Testis (tissue), 2 donors: ENCODE measurements at regions not wholly inside any gene's neighbourhood (a gene's known extent, or its start where the extent isn't known, plus 50 kb on each side); places are given as distances from the start of the nearest gene placed in this dataset.

Experiments used
- DNase-seq: peaks from one replicate; pipeline ENCODE4 v3.0.0-alpha.2; 2019
- H3K27ac ChIP-seq, 2 donors: fragments of 200-600 bp; sonication (generic); one replicate each; pipeline ENCODE4 v1.5.1; 2019
- H3K27me3 ChIP-seq: fragments of 200-600 bp; sonication (generic); one replicate; pipeline ENCODE4 v1.5.1; 2019
- H3K36me3 ChIP-seq: fragments of 200-600 bp; sonication (generic); one replicate; pipeline ENCODE4 v1.5.1; 2017; ENCODE audit warnings: low read depth; ENCODE audit errors: missing control alignments
- H3K4me1 ChIP-seq: fragments of 200-600 bp; sonication (generic); one replicate; pipeline ENCODE4 v1.5.1; 2019
- H3K4me3 ChIP-seq, 2 donors: fragments of 200-600 bp; sonication (generic); one replicate each; pipeline ENCODE4 v1.5.1; 2017 to 2019
- H3K9me3 ChIP-seq: fragments of 200-600 bp; sonication (generic); one replicate; pipeline ENCODE4 v1.5.1; 2017
- CTCF ChIP-seq, 3 experiments: fragments of 450-650 bp in 2 of 3; fragments of 200-600 bp in 1 of 3; sonication (generic) in 1 of 3; IDR thresholded peaks; one replicate each; pipeline ENCODE4 v1.5.1; 2016 to 2019; ENCODE audit warnings: antibody characterized with exemption in 3 of 3, mild to moderate bottlenecking in 2 of 3, moderate library complexity in 1 of 3
- POLR2A ChIP-seq: fragments of 450-650 bp; IDR thresholded peaks from one replicate; pipeline ENCODE4 v1.6.1; 2017; ENCODE audit warnings: antibody characterized with exemption, mild to moderate bottlenecking, moderate library complexity
- WGBS, 2 donors: methylation state at CpG; one replicate each; pipeline ENCODE4 v1.1.5; 2018; 5-methylcytosine and 5-hydroxymethylcytosine counted together
- intact Hi-C: fragments of 100-400 bp; cut with DNase I; formaldehyde crosslinking; loops from one replicate; pipeline ENCODE4 v1.15.1; 2023; ENCODE audit warnings: low total_unique reads

GRCh38 chr10:121155742-121156474 lies 304.7 kb downstream of the WDR11 start:
- H3K36me3 ChIP-seq, result no peaks in the 10 kb centered on the region
- WGBS, 2 donors, result 36 to 54% methylated on average over 5 of the region's 5 CpGs
- H3K27me3 ChIP-seq, result no peaks in the 10 kb centered on the region
- TF ChIP-seq CTCF (IDR thresholded peaks at IDR 0.05), result no peak
- no peak for TF ChIP-seq POLR2A
- peaks cover 10% of the 10 kb centered on the region for H3K4me1 ChIP-seq
- DNase-seq, result no peak
- no peak overlapping the region for H3K4me3 ChIP-seq
- H3K9me3 ChIP-seq, result no peaks in the 10 kb centered on the region
- intact Hi-C loops, result no loop called here
- no peak overlapping the region for H3K27ac ChIP-seq

GRCh38 chr10:121157998-121158397 lies 306.8 kb downstream of the WDR11 start:
- 58 to 66% methylated on average over 5 of the region's 6 CpGs for WGBS, 2 donors
- no peak for TF ChIP-seq POLR2A
- no peak for TF ChIP-seq CTCF (IDR thresholded peaks at IDR 0.05)
- no peak for DNase-seq
- peaks cover 10% of the 10 kb centered on the region for H3K4me1 ChIP-seq
- no peak overlapping the region for H3K4me3 ChIP-seq
- H3K36me3 ChIP-seq, result no peaks in the 10 kb centered on the region
- intact Hi-C loops, result no loop called here
- no peaks in the 10 kb centered on the region for H3K9me3 ChIP-seq
- no peaks in the 10 kb centered on the region for H3K27me3 ChIP-seq
- no peak overlapping the region for H3K27ac ChIP-seq

- Histone ChIP-seq H3K36me3 (no peaks in the 10 kb centered on the region), H3K27me3 (no peaks in the 10 kb centered on the region), H3K9me3 (no peaks in the 10 kb centered on the region), H3K4me3 (no peak overlapping the region), H3K4me1 (peaks cover 10% of the 10 kb centered on the region), H3K27ac (no peak overlapping the region)
- no peak for TF ChIP-seq POLR2A
- TF ChIP-seq CTCF (IDR thresholded peaks at IDR 0.05), result no peak
- WGBS, 2 donors, result 74 to 75% methylated on average over 2 of the region's 2 CpGs
- intact Hi-C loops, result no loop called here
- no peak for DNase-seq
These were observed 307.9 kb downstream of the WDR11 start for GRCh38 chr10:121158988-121159579.

- H3K4me1 ChIP-seq, result peaks cover 9% of the 10 kb centered on the region
- H3K27me3 ChIP-seq, result no peaks in the 10 kb centered on the region
- intact Hi-C loops, result no loop called here
- TF ChIP-seq CTCF (IDR thresholded peaks at IDR 0.05), result no peak
- no peak for TF ChIP-seq POLR2A
- H3K27ac ChIP-seq, result no peak overlapping the region
- 92 to 95% methylated on average over 5 of the region's 5 CpGs for WGBS, 2 donors
- H3K36me3 ChIP-seq, result no peaks in the 10 kb centered on the region
- DNase-seq, result no peak
- no peak overlapping the region for H3K4me3 ChIP-seq
- no peaks in the 10 kb centered on the region for H3K9me3 ChIP-seq
These were observed 308.5 kb downstream of the WDR11 start for GRCh38 chr10:121159670-121160069.

- H3K36me3 ChIP-seq, result no peaks in the 10 kb centered on the region
- intact Hi-C loops, result no loop called here
- H3K9me3 ChIP-seq, result no peaks in the 10 kb centered on the region
- DNase-seq, result no peak
- H3K27ac ChIP-seq, result no peak overlapping the region
- no peaks in the 10 kb centered on the region for H3K4me1 ChIP-seq
- WGBS, 2 donors, result 93 to 100% methylated on average over 4 of the region's 4 CpGs
- no peak overlapping the region for H3K4me3 ChIP-seq
- TF ChIP-seq CTCF (IDR thresholded peaks at IDR 0.05) (no peak), POLR2A (no peak)
- H3K27me3 ChIP-seq, result no peaks in the 10 kb centered on the region
These were observed 314.1 kb downstream of the WDR11 start for GRCh38 chr10:121165276-121165675.
